SK-N-SH (cell line): ENCODE measurements at regions not wholly inside any gene's neighbourhood (a gene's known extent, or its start where the extent isn't known, plus 50 kb on each side); places are given as distances from the start of the nearest gene placed in this dataset.

Experiments used
- CTCF ChIA-PET: fragments of 300-600, 350-600 bp; formaldehyde crosslinking; extraction: SDS; loops from one replicate; lab custom pipeline; 2021; lab: Yijun Ruan, JAX
- POLR2A ChIA-PET: fragments of 350-600 bp; sonication (Branson Sonifier 250); formaldehyde crosslinking; extraction: SDS; loops from one replicate; lab custom pipeline; 2020; ENCODE audit warnings: antibody characterized with exemption, inconsistent platforms; lab: Yijun Ruan, JAX
- DNase-seq: peaks from one replicate; pipeline ENCODE4 v3.0.0; 2012
- H2AFZ ChIP-seq: fragments of 200-600 bp; sonication (generic); 2 replicates; pipeline ENCODE4 v1.8.1; 2016; ENCODE audit warnings: antibody characterized with exemption, mild to moderate bottlenecking, low read depth
- H3F3A ChIP-seq: fragments of 200-600 bp; sonication (generic); replicated peaks from 2 replicates; pipeline ENCODE3; 2016; ENCODE audit warnings: antibody characterized with exemption, mild to moderate bottlenecking; ENCODE audit not compliant: insufficient read depth
- H3K27ac ChIP-seq, 2 experiments: fragments of 200-500 bp in 1 of 2; fragments of 200-600 bp in 1 of 2; sonication (Bioruptor generic) in 1 of 2; sonication (generic), shearing (Covaris generic) in 1 of 2; 2 replicates each; pipeline versions ENCODE4 v1.5.1 to v1.6.1; 2014 to 2016; ENCODE audit warnings: low read depth in 2 of 2, inconsistent platforms in 1 of 2, low read length in 1 of 2, mild to moderate bottlenecking in 1 of 2, mixed read lengths in 1 of 2
- H3K27me3 ChIP-seq: fragments of 200-600 bp; sonication (generic), shearing (Covaris generic); 2 replicates; pipeline ENCODE4 v1.6.1; 2016; ENCODE audit warnings: mixed run types; ENCODE audit not compliant: insufficient read depth
- H3K36me3 ChIP-seq, 2 experiments: fragments of 200-500 bp in 1 of 2; fragments of 200-600 bp in 1 of 2; sonication (Bioruptor generic) in 1 of 2; sonication (generic) in 1 of 2; replicated peaks in 1 of 2; 2 replicates each; pipeline versions ENCODE3 to v1.5.1; 2014 to 2016; ENCODE audit warnings: low read length in 1 of 2, mild to moderate bottlenecking in 1 of 2; ENCODE audit not compliant: insufficient read depth in 2 of 2, control insufficient read depth in 1 of 2
- H3K4me1 ChIP-seq, 2 experiments: fragments of 200-500 bp in 1 of 2; fragments of 200-600 bp in 1 of 2; sonication (Bioruptor generic) in 1 of 2; sonication (generic), shearing (Covaris generic) in 1 of 2; 2 replicates each; pipeline versions ENCODE4 v1.5.1 to v1.6.1; 2014 to 2016; ENCODE audit warnings: low read depth in 1 of 2, low read length in 1 of 2, mixed run types in 1 of 2; ENCODE audit not compliant: insufficient read depth in 2 of 2, control insufficient read depth in 1 of 2
- H3K4me2 ChIP-seq: fragments of 200-600 bp; sonication (generic), shearing (Covaris generic); 2 replicates; pipeline ENCODE4 v1.6.1; 2017; ENCODE audit warnings: mixed run types
- H3K4me3 ChIP-seq, 2 experiments: fragments of 200-500 bp in 1 of 2; fragments of 200-600 bp in 1 of 2; sonication (Bioruptor generic) in 1 of 2; sonication (generic), shearing (Covaris generic) in 1 of 2; 2 replicates each; pipeline versions ENCODE4 v1.5.1 to v1.8.1; 2014 to 2016; ENCODE audit warnings: low read depth in 2 of 2, inconsistent platforms in 1 of 2, low read length in 1 of 2, mild to moderate bottlenecking in 1 of 2, mixed read lengths in 1 of 2, moderate library complexity in 1 of 2
- H3K79me2 ChIP-seq: fragments of 200-600 bp; sonication (generic); 2 replicates; pipeline ENCODE4 v1.8.1; 2017; ENCODE audit warnings: mild to moderate bottlenecking; ENCODE audit not compliant: insufficient read depth
- H3K9ac ChIP-seq: fragments of 200-600 bp; sonication (generic); 2 replicates; pipeline ENCODE4 v1.6.1; 2017; ENCODE audit warnings: mixed run types
- H3K9me2 ChIP-seq: fragments of 200-600 bp; sonication (generic); 2 replicates; pipeline ENCODE4 v1.6.1; 2017; ENCODE audit warnings: mixed run types
- H3K9me3 ChIP-seq: fragments of 200-600 bp; sonication (generic); 2 replicates; pipeline ENCODE4 v1.6.1; 2017; ENCODE audit warnings: mixed run types, mild to moderate bottlenecking, moderate library complexity
- H4K20me1 ChIP-seq: fragments of 200-600 bp; sonication (generic); 2 replicates; pipeline ENCODE4 v1.6.1; 2017; ENCODE audit warnings: mild to moderate bottlenecking, mixed run types; ENCODE audit not compliant: insufficient read depth
- CHD2 ChIP-seq: fragments of 150-350 bp; IDR thresholded peaks from 2 replicates; pipeline ENCODE4 v1.6.1; 2018; ENCODE audit warnings: low read length; ENCODE audit not compliant: partially characterized antibody
- EZH2phosphoT487 ChIP-seq: fragments of 200-600 bp; sonication (generic); IDR thresholded peaks from 2 replicates; pipeline ENCODE4 v1.6.1; 2017; ENCODE audit warnings: low read depth, mixed run types, mild to moderate bottlenecking, antibody characterized with exemption, moderate library complexity, borderline replicate concordance
- FOSL2 ChIP-seq: IDR thresholded peaks from 2 replicates; pipeline ENCODE4 v1.4.0; 2012; ENCODE audit warnings: low read depth, mild to moderate bottlenecking, moderate library complexity, borderline replicate concordance
- GATA2 ChIP-seq: sonication (generic); formaldehyde crosslinking; IDR thresholded peaks from 2 replicates; pipeline ENCODE4 v1.5.0; 2020; ENCODE audit warnings: mild to moderate bottlenecking, missing genetic modification reagents
- MEF2A ChIP-seq: IDR thresholded peaks from 2 replicates; pipeline ENCODE4 v1.4.0; 2012; ENCODE audit warnings: low read depth, borderline replicate concordance
- NFIC ChIP-seq: IDR thresholded peaks from 2 replicates; pipeline ENCODE4 v1.4.0; 2012; ENCODE audit warnings: borderline replicate concordance
- NRF1 ChIP-seq: IDR thresholded peaks from 2 replicates; pipeline ENCODE4 v1.6.1; 2012; ENCODE audit warnings: low read depth, mild to moderate bottlenecking, low read length
- RFX5 ChIP-seq: IDR thresholded peaks from 2 replicates; pipeline ENCODE4 v1.6.1; 2012; ENCODE audit warnings: mild to moderate bottlenecking, improper control_type of control experiment, low read length
- SIN3A ChIP-seq: IDR thresholded peaks from 2 replicates; pipeline ENCODE4 v1.6.1; 2012; ENCODE audit warnings: low read depth, mild to moderate bottlenecking, low read length, moderate library complexity, borderline replicate concordance
- TAF1 ChIP-seq: IDR thresholded peaks from 2 replicates; pipeline ENCODE4 v1.6.1; 2012; ENCODE audit warnings: low read depth, mild to moderate bottlenecking, low read length, moderate library complexity, borderline replicate concordance
- TCF12 ChIP-seq: IDR thresholded peaks from 2 replicates; pipeline ENCODE4 v1.4.0; 2012
- TEAD4 ChIP-seq: IDR thresholded peaks from 2 replicates; pipeline ENCODE4 v1.4.0; 2012; ENCODE audit warnings: mild to moderate bottlenecking, borderline replicate concordance; ENCODE audit not compliant: insufficient read depth
- WGBS: methylation state at CpG from one replicate; pipeline ENCODE4 v1.1.6; 2017; ENCODE audit warnings: low lambda C conversion rate; 5-methylcytosine and 5-hydroxymethylcytosine counted together
- TF ChIP-seq, protein P1 (sequence below): IDR thresholded peaks from 2 replicates; pipeline ENCODE4 v1.6.1; 2012; ENCODE audit warnings: mild to moderate bottlenecking, low read depth, low read length, moderate library complexity
- TF ChIP-seq, protein P2 (sequence below): IDR thresholded peaks from 2 replicates; pipeline ENCODE4; 2012
- TF ChIP-seq, protein P3 (sequence below): fragments of 150-350 bp; IDR thresholded peaks from 2 replicates; pipeline ENCODE4 v1.6.1; 2017; ENCODE audit warnings: antibody characterized with exemption, low read length, low read depth, borderline replicate concordance

DNA sequence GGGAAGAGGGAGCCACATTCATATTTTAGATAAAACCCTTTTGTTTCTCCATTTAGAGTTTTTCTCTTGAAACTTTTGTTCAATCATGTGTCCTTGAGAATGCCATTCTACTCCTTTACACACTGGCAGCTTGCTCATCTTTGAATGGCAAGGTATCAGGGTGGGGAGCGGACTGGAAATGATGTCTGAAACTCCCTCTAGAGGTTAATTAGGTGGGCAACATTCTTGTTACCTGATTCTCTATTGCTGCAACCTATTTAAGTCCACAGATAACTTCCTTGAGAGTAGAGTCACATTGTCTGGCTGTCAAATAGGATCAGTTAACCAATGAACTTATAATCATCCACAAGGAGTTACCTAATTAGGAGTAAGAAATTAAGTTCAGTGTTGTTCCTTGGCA lies 533.6 kb upstream of the API5 start (continued):
- TF ChIP-seq, protein P1, sequence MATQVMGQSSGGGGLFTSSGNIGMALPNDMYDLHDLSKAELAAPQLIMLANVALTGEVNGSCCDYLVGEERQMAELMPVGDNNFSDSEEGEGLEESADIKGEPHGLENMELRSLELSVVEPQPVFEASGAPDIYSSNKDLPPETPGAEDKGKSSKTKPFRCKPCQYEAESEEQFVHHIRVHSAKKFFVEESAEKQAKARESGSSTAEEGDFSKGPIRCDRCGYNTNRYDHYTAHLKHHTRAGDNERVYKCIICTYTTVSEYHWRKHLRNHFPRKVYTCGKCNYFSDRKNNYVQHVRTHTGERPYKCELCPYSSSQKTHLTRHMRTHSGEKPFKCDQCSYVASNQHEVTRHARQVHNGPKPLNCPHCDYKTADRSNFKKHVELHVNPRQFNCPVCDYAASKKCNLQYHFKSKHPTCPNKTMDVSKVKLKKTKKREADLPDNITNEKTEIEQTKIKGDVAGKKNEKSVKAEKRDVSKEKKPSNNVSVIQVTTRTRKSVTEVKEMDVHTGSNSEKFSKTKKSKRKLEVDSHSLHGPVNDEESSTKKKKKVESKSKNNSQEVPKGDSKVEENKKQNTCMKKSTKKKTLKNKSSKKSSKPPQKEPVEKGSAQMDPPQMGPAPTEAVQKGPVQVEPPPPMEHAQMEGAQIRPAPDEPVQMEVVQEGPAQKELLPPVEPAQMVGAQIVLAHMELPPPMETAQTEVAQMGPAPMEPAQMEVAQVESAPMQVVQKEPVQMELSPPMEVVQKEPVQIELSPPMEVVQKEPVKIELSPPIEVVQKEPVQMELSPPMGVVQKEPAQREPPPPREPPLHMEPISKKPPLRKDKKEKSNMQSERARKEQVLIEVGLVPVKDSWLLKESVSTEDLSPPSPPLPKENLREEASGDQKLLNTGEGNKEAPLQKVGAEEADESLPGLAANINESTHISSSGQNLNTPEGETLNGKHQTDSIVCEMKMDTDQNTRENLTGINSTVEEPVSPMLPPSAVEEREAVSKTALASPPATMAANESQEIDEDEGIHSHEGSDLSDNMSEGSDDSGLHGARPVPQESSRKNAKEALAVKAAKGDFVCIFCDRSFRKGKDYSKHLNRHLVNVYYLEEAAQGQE = no peak
- TF ChIP-seq RFX5 = no peak

DNA sequence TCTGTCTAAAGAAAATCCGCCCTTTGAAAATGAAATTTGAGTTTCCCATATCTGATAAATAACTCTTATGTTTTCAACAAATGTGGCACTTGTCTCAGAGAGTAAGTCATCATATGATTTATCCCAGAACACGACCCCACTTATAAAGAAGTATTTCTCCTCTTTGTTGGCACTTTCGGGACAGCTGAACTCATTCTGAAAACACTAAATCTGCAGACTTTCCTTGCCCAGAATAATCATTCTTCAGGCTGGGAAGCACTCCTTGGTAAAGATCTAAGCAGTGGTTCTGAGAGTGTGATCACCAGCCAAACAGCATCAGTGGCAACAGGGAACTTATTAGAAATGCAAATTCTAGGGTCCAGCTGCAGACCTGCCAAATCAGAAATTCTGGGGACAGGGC lies 532.2 kb upstream of the API5 start:
- POLR2A ChIA-PET = no interaction called here
- Histone ChIP-seq H3K27me3 (no peaks in the 10 kb centered on the region), H3K9me2 (no peaks in the 10 kb centered on the region), H3K9me3 (no peaks in the 10 kb centered on the region), H3K79me2 (no peaks in the 10 kb centered on the region), H3K27ac (no peak overlapping the region), H3F3A (no peaks in the 10 kb centered on the region), H3K4me2 (no peak overlapping the region), H3K9ac (no peak overlapping the region), H3K4me1 (no peaks in the 10 kb centered on the region), H2AFZ (no peak overlapping the region), H3K36me3 (no peaks in the 10 kb centered on the region), H4K20me1 (no peaks in the 10 kb centered on the region), H3K4me3 (no peak overlapping the region)
- CTCF ChIA-PET = no interaction called here
- WGBS = 12% methylated on average over 3 of the region's 3 CpGs
- no peak for TF ChIP-seq SIN3A
- TF ChIP-seq, protein P2, sequence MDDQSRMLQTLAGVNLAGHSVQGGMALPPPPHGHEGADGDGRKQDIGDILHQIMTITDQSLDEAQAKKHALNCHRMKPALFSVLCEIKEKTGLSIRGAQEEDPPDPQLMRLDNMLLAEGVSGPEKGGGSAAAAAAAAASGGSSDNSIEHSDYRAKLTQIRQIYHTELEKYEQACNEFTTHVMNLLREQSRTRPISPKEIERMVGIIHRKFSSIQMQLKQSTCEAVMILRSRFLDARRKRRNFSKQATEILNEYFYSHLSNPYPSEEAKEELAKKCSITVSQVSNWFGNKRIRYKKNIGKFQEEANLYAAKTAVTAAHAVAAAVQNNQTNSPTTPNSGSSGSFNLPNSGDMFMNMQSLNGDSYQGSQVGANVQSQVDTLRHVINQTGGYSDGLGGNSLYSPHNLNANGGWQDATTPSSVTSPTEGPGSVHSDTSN = no peak
- no peak for TF ChIP-seq GATA2 (CRISPR knock-in tag)
- TF ChIP-seq, protein P1 = no peak
- no peak for TF ChIP-seq EZH2phosphoT487
- TF ChIP-seq, protein P3, sequence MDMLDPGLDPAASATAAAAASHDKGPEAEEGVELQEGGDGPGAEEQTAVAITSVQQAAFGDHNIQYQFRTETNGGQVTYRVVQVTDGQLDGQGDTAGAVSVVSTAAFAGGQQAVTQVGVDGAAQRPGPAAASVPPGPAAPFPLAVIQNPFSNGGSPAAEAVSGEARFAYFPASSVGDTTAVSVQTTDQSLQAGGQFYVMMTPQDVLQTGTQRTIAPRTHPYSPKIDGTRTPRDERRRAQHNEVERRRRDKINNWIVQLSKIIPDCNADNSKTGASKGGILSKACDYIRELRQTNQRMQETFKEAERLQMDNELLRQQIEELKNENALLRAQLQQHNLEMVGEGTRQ = no peak
- no peak for TF ChIP-seq CHD2
- TF ChIP-seq RFX5 = no peak
- no peak for TF ChIP-seq NRF1
- TF ChIP-seq MEF2A = no peak
- no peak for TF ChIP-seq TAF1
- no peak for TF ChIP-seq NFIC
- no peak for TF ChIP-seq FOSL2
- no peak for TF ChIP-seq TEAD4
- TF ChIP-seq TCF12 = no peak
- no peak for DNase-seq
